ENCODE measurements at regions not wholly inside any gene's neighbourhood (a gene's known extent, or its start where the extent isn't known, plus 50 kb on each side); places are given as distances from the start of the nearest gene placed in this dataset.
"Not testable (repeated sequence)": the region's sequence is repeated elsewhere in the genome, so short reads cannot be mapped to it uniquely, and the experiment has no call there.

- no peak for DNase-seq (ENCODE audit: low spot score)
These were observed 151.4 kb upstream of the FERD3L start for GRCh38 chr7:19296617-19297016.

- no peak for DNase-seq (ENCODE audit: low spot score)
These were observed 150.2 kb upstream of the FERD3L start for GRCh38 chr7:19295376-19295775.

GRCh38 chr7:19294619-19295018 lies 149.4 kb upstream of the FERD3L start:
- no peak for DNase-seq (ENCODE audit: low spot score)

- no peak for DNase-seq (ENCODE audit: low spot score)
These were observed 148.2 kb upstream of the FERD3L start for GRCh38 chr7:19293431-19293830.

GRCh38 chr7:19290968-19291367 lies 145.7 kb upstream of the FERD3L start:
- DNase-seq (ENCODE audit: low spot score), result no peak

GRCh38 chr7:19290066-19290465 lies 144.8 kb upstream of the FERD3L start:
- DNase-seq (ENCODE audit: low spot score), result no peak

GRCh38 chr7:19284596-19285300 lies 139.5 kb upstream of the FERD3L start:
- DNase-seq (ENCODE audit: low spot score), result no peak

GRCh38 chr7:19284136-19284535 lies 138.9 kb upstream of the FERD3L start:
- no peak for DNase-seq (ENCODE audit: low spot score)

- no peak for DNase-seq (ENCODE audit: low spot score)
These were observed 129.8 kb upstream of the FERD3L start for GRCh38 chr7:19275000-19275399.

- DNase-seq (ENCODE audit: low spot score), result not testable (repeated sequence)
These were observed 127.1 kb upstream of the FERD3L start for GRCh38 chr7:19272329-19272728.

GRCh38 chr7:19269301-19269700 lies 124.1 kb upstream of the FERD3L start:
- no peak for DNase-seq (ENCODE audit: low spot score)

GRCh38 chr7:19268737-19269136 lies 123.5 kb upstream of the FERD3L start:
- DNase-seq (ENCODE audit: low spot score), result no peak

GRCh38 chr7:19262826-19263225 lies 117.6 kb upstream of the FERD3L start:
- DNase-seq (ENCODE audit: low spot score), result no peak

GRCh38 chr7:19249281-19249680 lies 104.1 kb upstream of the FERD3L start:
- no peak for DNase-seq (ENCODE audit: low spot score)

GRCh38 chr7:19248681-19249080 lies 103.5 kb upstream of the FERD3L start:
- DNase-seq (ENCODE audit: low spot score), result no peak

- DNase-seq (ENCODE audit: low spot score), result no peak
These were observed 102.9 kb upstream of the FERD3L start for GRCh38 chr7:19248115-19248514.

GRCh38 chr7:19247017-19247416 lies 101.8 kb upstream of the FERD3L start:
- no peak for DNase-seq (ENCODE audit: low spot score)

GRCh38 chr7:19242246-19242645 lies 97.0 kb upstream of the FERD3L start:
- no peak for DNase-seq (ENCODE audit: low spot score)

GRCh38 chr7:19239951-19240350 lies 94.7 kb upstream of the FERD3L start:
- no peak for DNase-seq (ENCODE audit: low spot score)

GRCh38 chr7:19235680-19236079 lies 90.5 kb upstream of the FERD3L start:
- DNase-seq (ENCODE audit: low spot score), result no peak

GRCh38 chr7:19224951-19225350 lies 79.7 kb upstream of the FERD3L start:
- DNase-seq (ENCODE audit: low spot score), result no peak

- DNase-seq (ENCODE audit: low spot score), result no peak
These were observed 70.2 kb upstream of the FERD3L start for GRCh38 chr7:19215412-19215811.

- DNase-seq (ENCODE audit: low spot score), result no peak
These were observed 68.5 kb upstream of the FERD3L start for GRCh38 chr7:19213746-19214145.

- DNase-seq (ENCODE audit: low spot score), result no peak
These were observed 65.7 kb upstream of the FERD3L start for GRCh38 chr7:19210893-19211413.
